ENCODE measurements at regions not wholly inside any gene's neighbourhood (a gene's known extent, or its start where the extent isn't known, plus 50 kb on each side); places are given as distances from the start of the nearest gene placed in this dataset.

DNA sequence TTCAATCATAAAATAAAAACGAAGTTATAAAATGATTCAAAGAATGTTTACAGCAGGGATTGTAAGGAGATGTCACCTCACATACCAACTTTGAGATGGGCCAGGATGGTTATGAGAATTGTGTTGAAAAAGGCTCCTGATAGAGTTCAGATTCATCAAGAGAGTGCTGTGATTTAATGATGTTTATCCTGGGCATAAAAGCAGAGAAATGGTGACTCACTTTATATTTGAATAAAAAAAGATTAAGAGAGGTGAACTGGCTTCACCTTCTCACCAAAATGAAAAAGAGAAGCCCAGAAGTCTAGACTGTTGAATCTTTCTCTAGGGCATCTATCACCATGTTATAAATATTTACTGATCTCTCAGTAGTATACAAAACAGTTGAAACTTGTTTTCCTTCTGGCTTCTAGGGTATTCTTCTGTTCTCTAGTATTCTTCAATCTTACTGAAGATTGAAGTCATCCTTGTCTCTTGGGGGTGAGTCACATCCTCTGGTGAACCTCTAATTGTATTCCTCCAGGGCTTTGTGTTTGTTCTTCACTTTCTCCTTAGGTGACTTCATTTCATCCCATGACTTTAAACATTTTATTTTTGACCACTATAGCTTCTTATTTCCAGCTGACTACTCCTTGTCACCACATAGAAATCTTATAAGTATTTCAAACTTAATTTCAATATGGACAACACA, 1237.3 kb upstream of the C9orf72 start:
- DNase-seq (ENCODE audit: low read depth in 2 of 2), result no peak

DNA sequence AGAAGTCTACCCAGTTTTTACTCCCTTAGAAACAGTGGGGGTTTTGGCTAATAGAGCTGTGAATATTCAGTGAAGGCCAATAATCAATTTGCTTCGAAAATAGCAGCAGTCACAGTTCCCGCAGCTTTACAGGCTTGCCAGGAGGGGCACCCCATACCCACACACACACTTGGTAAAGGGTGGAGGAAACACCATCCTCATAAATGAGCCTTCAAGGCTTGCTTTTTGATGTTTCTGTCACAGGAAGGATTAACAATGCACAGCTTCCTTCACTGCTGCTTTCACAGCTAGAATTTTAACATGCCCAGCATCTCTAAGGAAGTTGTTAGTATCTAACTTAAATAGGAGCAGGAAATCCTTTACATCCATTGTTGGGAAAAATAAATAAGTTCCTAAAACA, 1247.5 kb upstream of the C9orf72 start:
- no peak for DNase-seq (ENCODE audit: low read depth in 2 of 2)

DNA sequence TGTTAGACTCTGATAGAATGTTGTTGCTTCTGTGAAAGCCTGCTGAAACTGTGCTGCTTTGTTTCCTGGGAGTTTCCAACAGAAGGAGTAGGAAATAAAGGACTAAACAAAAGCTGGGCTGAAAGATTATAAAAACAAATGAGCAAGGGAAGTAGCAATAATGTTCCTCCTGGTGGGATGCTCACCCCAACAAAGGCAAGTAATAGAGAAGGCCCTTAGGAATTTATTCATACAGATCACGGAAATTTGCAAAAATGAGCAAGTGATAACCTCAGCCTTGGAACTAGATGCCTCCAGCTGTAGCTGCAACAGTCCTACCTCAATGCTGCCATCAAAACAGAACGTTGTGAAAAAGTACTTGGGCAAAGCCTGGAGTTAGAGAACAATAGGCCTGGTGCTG, 1248.0 kb upstream of the C9orf72 start:
- no peak for DNase-seq (ENCODE audit: low read depth in 2 of 2)

DNA sequence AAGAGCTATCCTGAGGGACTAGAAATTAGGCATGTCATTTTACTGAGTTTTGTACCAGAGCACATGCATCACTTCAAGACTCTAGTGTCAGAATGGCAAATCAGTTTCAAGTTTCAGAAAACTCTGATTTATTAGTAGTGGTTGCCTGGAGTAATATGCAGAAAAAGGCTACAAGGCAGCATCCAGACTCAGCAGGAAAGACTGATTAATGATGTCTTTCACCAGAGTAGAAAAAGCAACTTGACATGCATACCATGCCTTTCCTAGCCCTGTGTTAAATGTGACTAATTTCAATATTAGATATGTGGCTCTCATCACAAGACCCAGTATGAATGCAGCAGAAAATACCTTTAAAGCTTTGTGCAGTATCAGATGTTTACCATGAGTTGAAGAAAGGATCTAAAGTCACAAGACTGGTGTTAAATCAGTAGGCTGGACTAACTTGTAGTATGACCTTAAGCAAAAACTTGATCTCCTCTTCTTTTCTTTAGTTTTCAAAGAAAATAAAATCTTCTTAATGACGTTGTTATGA, 1251.2 kb upstream of the C9orf72 start:
- DNase-seq (ENCODE audit: low read depth in 2 of 2), result no peak

DNA sequence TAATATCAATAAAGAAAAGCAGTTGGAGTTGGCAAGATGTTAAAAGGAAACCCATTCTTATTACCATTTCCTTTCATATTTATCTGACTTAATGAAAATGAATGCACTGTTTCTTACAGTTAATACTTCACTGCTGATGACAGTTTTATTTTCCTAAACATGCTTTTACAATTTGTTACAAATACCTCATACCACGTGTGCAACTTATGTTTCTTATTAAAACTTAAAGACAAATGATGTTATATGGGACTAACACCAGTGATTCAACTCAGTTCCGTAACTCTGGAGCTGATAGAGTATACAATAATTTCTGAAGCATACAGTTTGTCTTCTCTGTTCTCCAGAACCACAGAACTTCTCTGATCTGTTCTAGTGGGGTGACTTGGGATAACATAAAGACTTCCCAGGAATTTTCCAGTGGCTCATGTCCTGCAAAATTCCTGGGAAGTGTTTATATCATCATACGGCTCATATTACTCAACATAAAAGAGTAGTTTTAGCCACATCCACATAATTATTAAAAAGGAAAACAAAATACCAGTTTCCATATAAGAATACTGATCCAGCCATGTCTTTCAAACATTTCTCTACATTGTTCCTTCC, 1259.0 kb upstream of the C9orf72 start:
- DNase-seq (ENCODE audit: low read depth in 2 of 2), result no peak

DNA sequence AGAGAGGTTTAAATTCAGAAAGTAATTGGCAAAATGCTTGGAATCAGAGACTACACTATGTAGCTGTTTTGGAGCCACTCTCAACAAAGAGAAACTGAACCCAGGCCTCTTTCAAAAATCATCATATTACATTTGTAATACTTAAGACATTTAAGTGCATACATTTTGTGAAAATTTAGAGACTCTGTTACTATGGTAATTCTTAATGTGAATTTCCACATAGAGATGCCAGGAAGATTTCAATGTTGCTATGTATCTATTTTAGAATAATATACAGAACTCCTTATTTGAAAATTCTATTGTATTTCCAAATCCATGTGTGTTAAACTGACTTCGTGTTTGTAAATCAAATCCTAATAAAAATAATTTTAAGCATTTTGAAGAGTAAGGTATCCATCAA, 1260.9 kb upstream of the C9orf72 start:
- DNase-seq (ENCODE audit: low read depth in 2 of 2), result no peak

DNA sequence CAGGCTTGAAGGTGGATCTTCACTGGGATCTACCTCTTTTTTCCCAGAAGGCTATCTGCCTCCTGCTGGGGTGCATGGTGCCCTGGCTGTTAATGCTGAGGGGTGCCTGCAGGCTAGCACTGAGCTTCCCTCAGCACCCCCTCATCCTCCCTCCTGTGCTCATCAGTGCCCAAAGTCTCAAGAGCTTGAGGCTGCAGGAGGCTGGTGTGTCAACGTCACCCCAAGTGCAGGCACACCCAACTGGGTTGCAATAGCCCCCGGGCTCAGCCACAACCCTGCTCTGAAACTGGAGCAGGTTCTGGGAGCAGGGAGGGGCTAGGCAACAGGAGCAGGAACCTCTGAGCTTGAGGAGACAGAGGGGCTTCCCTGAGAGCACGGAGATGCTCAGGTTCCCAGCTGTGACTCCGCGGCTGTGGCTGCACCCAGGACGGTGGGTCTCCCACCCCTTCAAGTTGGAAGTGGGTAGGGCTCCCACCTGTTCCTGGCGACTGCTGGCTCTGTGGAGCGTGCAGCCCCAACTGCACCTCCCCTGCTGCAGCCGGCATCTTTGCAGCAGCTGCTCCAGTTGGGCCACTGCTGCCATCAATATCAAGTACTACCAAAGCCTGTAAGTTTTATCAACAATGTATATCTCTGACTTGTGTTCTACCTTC, 1266.6 kb upstream of the C9orf72 start:
- DNase-seq (ENCODE audit: low read depth in 2 of 2), result no peak

DNA sequence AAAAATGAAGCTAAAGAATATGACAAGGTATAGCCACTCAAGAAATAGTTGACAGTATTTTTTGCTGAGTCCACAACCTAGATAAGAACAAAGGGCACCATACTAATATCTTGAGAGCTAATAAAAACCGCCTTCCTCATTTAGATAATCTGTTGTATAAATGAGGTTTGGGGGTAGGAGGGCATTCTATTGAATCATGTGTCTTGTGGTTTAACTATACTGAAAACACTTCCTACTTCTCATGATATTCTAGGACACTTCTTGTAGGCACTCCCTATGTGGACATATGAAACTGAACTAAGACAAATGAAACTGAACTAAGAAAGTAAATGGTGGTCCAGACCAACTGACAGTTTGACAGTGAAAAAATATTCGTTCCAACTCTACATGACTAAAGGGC, 1268.5 kb upstream of the C9orf72 start:
- DNase-seq (ENCODE audit: low read depth in 2 of 2), result no peak

DNA sequence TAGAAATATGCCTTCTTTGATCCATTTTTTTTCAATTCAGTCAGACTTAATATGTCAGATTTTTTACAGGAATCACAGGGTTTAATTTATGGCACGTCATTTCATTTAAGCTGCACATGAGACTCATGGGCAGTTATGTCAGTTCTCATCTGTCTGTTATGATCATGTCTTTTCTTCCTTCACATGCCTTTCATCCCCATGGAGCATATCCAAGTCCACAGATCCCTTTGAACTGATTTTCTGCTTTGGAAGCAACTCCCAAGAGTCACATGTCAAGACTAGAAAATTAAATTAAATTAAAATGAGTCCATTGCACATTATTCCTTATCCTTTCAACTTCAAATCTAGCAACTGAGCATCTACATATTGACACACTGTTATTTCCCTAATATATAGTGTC, 1274.0 kb upstream of the C9orf72 start:
- no peak for DNase-seq (ENCODE audit: low read depth in 2 of 2)

DNA sequence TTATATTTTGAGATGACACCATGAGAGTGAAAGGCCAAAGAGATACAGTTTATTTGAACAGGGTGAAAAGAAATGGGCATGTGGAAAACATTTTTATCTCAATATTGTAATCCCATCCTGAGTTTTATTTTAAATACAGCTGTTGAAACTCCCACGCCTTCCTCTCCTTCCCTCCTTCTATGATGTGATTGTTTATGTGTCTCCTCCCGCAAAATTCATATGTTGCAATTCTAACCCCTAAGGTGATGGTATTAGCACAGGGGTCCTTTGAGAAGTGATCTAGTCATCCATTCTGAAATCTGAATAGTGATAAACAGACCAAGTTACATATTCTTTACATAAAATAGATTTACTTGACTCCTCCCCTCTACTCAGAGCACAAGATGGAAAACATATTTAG, 1275.4 kb upstream of the C9orf72 start:
- DNase-seq (ENCODE audit: low read depth in 2 of 2), result no peak

DNA sequence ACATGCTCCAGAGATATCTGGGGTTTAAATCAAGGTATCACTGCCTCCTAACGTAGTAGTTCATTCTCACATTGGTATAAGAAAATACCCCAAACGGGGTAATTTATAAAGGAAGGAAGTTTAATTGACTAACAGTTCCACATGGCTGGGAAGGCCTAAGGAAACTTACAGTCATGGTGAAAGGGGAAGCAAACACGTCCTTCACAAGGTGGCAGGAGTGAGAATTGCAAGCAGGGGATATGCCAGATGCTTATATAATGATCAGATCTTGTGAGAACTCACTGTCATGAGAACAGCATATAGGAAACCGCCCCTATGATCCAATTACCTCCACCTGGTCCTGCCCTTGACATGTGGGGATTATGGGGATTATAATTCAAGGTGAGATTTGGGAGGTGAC, 1280.2 kb upstream of the C9orf72 start:
- no peak for DNase-seq (ENCODE audit: low read depth in 2 of 2)

DNA sequence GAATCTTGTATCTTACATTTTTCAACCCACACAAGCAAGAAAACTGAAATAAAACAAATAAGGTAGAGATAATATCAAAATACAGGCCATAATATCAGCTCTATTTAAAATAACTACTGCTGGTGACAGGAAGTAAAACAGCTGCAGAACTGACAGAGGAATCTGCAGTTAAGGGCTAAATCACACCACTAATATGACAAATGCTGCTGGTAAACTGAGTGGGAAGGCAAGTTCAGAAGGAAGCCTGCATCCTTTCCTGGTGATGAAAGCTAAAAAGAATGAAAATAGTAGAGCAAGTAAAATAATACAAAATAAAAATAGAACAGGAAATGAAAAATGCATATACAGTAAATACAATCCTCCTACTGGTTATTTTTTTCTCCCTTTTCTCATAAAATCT, 1293.7 kb upstream of the C9orf72 start:
- DNase-seq (ENCODE audit: low read depth in 2 of 2), result no peak

DNA sequence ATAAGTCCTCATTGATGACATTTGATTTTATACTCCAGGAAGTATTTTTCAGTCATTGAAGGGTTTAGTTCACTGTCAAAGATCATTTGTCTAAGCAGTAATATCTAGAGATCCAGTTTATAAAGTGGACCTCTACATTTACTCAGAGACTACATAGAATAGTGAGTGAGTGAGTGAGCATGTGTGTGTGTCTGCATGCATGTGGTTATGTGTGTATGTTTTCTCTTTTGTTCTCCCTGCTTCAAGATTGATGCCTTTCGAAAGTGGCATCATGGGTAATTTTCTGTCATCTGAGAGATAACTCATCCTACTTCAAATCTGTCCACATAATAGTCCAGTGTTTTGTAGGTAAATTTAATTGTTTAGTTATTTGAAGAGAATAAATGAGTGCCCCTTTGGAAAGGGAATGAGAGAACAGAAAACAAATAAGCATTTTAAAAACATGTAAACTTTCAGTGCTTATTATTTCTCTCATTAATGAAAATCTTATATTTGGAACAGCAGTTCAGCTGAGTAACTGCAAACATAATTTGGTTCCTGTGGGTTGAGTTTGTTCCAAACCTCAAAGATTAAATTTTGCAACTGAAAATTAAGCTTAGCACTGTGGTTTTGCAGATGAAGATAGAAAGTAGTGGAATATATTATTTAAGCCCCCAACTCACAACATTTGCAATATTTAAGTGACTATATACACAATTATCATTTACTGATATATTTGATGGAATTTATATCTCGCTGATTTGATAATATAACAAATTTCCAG, 1295.1 kb upstream of the C9orf72 start:
- no peak for DNase-seq (ENCODE audit: low read depth in 2 of 2)

DNA sequence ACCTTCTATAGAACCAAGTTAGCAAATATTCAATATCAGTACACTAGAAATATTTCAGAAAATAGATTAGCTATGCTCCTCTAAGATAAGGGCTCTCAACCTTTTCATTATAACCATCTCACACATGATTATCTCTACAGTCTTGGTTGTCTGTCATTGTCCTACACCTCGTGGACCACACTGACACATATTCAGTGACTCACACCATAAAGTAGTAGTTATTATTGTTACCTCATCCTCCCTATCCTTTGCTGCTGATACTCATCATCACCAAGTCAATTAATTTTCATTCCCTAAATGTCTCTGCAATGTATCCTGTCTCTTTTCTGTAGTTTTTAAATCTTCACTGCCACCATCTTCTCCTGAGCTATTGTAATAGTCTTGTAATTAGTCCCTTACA, 1309.2 kb upstream of the C9orf72 start:
- no peak for DNase-seq (ENCODE audit: low read depth in 2 of 2)

DNA sequence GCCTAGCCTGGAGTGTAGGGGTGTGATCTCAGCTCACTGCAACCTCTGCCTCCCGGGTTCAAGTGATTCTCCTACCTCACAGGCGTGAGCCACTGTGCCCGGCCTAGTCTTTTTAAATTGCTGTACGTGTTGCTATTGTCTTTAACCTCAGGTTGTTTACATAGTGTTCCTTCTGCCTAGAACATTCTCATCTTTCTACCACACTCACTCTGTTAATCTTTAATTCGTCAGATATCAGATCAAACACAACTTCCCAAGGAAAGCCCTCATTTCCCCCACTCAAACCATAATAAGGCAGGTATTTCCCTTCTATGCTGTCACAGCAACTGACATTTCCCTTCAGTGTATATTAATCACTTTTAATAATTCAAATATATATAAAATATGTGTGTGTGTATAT, 1310.0 kb upstream of the C9orf72 start:
- no peak for DNase-seq (ENCODE audit: low read depth in 2 of 2)

DNA sequence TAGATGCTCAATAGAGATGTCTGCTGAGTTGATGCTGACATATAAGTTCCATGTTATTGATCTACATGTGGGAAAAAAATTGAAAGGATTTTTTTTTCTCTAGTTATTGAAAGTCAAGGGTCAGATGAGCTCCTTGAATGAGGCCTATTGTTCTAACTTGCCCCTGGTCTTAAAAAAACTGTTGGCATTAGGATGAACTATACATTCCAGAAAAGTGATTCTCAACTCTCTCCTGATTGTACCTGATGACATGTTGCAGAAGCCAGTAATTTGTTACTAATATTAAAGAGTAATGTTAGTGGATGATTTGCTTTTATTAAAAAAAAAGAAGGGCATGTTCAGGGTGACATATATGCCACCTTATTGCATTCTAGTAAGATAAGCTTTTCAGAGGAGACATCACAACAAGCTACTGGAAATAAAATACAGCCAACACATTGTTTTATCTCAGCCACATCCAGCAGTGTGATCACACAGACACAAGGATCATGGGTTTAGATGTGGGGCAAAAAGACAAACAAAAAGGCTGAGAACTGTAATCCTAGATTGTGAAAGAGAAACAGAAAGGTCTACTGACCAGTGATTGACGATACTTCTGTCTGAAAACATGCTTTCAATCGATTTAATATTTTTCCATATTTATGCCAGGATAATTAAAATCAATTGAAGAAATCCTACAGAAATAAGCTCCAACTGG, 1314.1 kb upstream of the C9orf72 start:
- no peak for DNase-seq (ENCODE audit: low read depth in 2 of 2)

DNA sequence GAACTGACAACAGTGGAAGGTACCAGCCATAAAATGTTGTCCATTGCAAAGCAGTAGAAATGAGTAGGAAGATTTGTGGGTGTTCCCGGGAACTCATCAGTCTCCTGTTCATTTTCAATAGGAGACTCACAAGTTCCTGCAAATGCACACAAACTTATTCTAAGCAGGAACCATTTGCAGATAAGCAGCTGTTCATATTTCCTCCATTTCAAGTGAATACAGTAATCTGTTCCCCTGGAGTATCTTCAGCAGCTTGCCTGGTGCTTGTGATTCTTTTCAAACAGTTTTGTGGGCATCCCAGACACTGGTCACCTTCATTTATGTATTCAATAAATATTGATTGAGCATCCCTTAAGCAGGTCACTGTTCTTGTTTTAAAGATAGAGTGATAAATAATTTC, 1315.5 kb upstream of the C9orf72 start:
- no peak for DNase-seq (ENCODE audit: low read depth in 2 of 2)

DNA sequence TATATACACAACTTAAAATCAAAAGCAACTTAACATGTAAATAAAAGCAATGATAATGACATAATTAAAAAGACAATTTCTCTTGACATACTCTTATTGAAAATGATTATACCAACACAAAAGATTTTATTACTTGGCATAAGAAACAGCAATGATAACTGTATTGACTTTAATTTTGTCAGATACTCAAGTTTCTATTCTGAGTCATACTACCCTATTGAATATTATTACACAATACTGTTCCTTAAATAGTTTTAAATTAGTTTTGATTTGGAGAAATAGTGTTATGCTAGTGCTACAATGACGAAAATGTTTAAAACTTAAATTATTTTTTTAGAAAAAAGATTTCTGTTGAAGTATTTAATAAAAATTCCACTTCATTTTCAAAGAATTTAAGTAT, 1319.3 kb upstream of the C9orf72 start:
- DNase-seq (ENCODE audit: low read depth in 2 of 2), result no peak

DNA sequence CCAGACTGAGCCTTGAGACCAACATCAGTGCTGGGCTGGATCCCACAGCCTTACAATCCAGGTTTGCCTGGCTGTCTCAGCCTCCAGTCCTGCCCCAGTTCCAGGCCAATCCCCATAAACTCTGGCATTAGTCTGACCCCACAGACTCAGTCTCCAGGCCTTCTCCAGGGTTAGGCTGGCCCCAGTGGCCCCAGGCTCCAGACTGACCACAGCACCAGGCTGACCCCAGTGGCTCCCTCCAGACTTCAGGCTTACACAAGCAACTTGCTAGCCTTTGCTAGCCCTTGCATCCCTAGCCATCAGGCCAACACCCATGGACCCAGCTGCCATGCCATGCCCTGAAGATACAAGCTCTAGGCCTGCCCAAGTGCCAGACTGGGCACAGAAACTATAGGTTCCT, 1326.0 kb upstream of the C9orf72 start:
- DNase-seq (ENCODE audit: low read depth in 2 of 2), result no peak

DNA sequence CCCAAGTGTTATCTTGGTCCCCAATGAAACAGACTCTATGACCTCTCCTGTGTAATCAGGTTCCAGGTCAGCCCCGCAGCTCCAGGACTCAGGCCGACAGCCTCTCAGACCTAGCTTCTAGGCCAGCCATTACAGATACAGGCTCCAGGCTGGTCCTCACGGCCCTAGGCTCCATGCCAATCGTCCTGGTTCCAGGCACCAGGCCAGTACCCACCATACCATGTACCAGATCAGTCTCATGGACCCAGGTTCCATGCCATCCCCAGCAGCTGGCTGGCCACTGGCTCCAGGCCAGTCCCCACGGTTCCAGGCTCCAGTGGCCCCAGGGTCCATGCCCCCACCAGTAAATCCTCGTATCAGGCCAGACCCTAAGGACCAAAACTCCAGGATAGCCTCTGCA, 1326.6 kb upstream of the C9orf72 start:
- DNase-seq (ENCODE audit: low read depth in 2 of 2), result no peak

DNA sequence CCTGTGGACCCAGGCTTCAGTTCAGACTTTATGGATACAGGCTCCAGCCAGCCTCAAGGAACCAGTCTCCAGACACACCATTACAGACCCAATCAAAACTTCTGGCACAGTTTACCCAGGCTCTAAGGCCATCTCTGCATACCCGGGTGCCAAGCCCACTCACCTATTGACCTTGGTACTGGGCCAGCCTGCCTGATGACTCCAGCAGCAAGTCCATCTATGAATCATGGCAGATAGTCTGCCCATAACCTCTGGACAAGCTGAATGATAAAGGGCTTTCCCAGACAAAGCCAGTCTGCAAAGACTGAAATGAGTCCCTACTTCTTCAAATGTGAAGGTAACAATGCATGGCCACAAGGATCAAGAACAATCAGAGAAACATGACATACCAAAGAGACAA, 1327.1 kb upstream of the C9orf72 start:
- DNase-seq (ENCODE audit: low read depth in 2 of 2), result no peak

DNA sequence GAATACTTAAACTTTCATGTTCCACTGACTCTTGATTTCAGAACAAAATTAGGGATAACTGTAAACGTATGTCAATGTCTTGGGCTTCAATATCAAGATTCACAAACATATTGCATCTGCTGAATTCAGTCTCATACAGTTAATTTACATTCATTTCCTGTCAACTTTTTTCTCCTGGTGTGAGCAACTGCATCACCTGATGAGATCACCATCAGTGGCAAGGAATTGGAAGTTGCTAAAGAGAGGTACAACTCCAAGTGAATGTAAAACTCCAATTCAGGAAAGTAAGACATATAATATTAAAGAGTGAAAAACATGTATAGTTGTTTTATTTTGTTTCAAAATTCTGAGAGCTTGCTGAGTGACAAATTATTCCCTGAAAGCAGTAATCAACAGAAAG, 1336.2 kb upstream of the C9orf72 start:
- DNase-seq (ENCODE audit: low read depth in 2 of 2), result no peak

Measured in stimulated activated CD4-positive, alpha-beta T cell treated with anti-CD3 and anti-CD28 coated beads, Interleukin-1b, Interleukin-23, amount 100 ng/mL, for 4 hours (primary cell).